H1 (cell line): ENCODE measurements at regions not wholly inside any gene's neighbourhood (a gene's known extent, or its start where the extent isn't known, plus 50 kb on each side); places are given as distances from the start of the nearest gene placed in this dataset.

Source experiments
- CTCF ChIA-PET: fragments of 300-600 bp; sonication (Branson Sonifier 250); formaldehyde crosslinking; loops from one replicate; lab custom pipeline; 2021; ENCODE audit not compliant: partially characterized antibody; lab: Charles Lee
- POLR2A ChIA-PET: fragments of 300-600 bp; sonication (Branson Sonifier 250); formaldehyde crosslinking; loops from one replicate; lab custom pipeline; 2021; ENCODE audit warnings: inconsistent platforms; ENCODE audit not compliant: partially characterized antibody; lab: Charles Lee
- DNase-seq, 2 experiments: peaks; one replicate each; pipeline versions ENCODE4 v3.0.0 to v3.0.0-alpha.2; 2010 to 2022; ENCODE audit warnings: low spot score in 2 of 2, low read depth in 1 of 2, mixed read lengths in 1 of 2
- FAIRE-seq: peaks from 2 replicates; lab custom pipeline; 2011; peaks lifted over from hg19 to GRCh38; lab: Jason Lieb, UNC
- H2AFZ ChIP-seq: 2 replicates; pipeline ENCODE4 v1.8.1; 2012; ENCODE audit warnings: low read length, inconsistent platforms
- H2AK5ac ChIP-seq: 2 replicates; pipeline ENCODE4 v1.6.1; 2013; ENCODE audit warnings: low read depth, low read length
- H2BK120ac ChIP-seq: replicated peaks from 2 replicates; pipeline ENCODE3; 2013; ENCODE audit warnings: low read depth, low read length, inconsistent platforms
- H2BK12ac ChIP-seq: 2 replicates; pipeline ENCODE4 v1.6.1; 2013; ENCODE audit warnings: low read depth, low read length
- H2BK15ac ChIP-seq: 2 replicates; pipeline ENCODE4 v1.6.1; 2013; ENCODE audit warnings: low read length
- H2BK20ac ChIP-seq: 2 replicates; pipeline ENCODE4 v1.6.1; 2013; ENCODE audit warnings: low read length
- H2BK5ac ChIP-seq: 2 replicates; pipeline ENCODE4 v1.6.1; 2013; ENCODE audit warnings: low read depth, low read length
- H3K14ac ChIP-seq: 2 replicates; pipeline ENCODE4 v1.6.1; 2013; ENCODE audit warnings: inconsistent platforms; ENCODE audit not compliant: insufficient read length
- H3K18ac ChIP-seq: 2 replicates; pipeline ENCODE4 v1.6.1; 2013; ENCODE audit warnings: low read length; ENCODE audit errors: extremely low read depth
- H3K23ac ChIP-seq: 2 replicates; pipeline ENCODE4 v1.6.1; 2013; ENCODE audit warnings: inconsistent platforms; ENCODE audit not compliant: insufficient read length
- H3K23me2 ChIP-seq: 2 replicates; pipeline ENCODE4 v1.6.1; 2013; ENCODE audit warnings: low read depth, low read length
- H3K27ac ChIP-seq: 2 replicates; pipeline ENCODE4 v1.6.1; 2011; ENCODE audit warnings: low read depth, low read length, inconsistent platforms
- H3K27me3 ChIP-seq, 4 experiments: replicated peaks in 1 of 4; 1 replicate in 1 of 4; 2 replicates in 3 of 4; pipeline versions ENCODE4 v1.6.1 to v1.8.1; 2011 to 2013; ENCODE audit warnings: low read length in 3 of 4, mild to moderate bottlenecking in 3 of 4, inconsistent platforms in 2 of 4, mixed read lengths in 2 of 4, moderate library complexity in 1 of 4; ENCODE audit not compliant: control insufficient read depth in 3 of 4, insufficient read depth in 3 of 4; ENCODE audit errors: extremely low read depth in 1 of 4
- H3K36me3 ChIP-seq, 4 experiments: 2 replicates each; pipeline versions ENCODE4 v1.6.1 to v1.8.1; 2011 to 2013; ENCODE audit warnings: mild to moderate bottlenecking in 4 of 4, low read length in 3 of 4, moderate library complexity in 2 of 4, control low read depth in 1 of 4, inconsistent platforms in 1 of 4; ENCODE audit not compliant: insufficient read depth in 4 of 4, control insufficient read depth in 2 of 4
- H3K4ac ChIP-seq: replicated peaks from 2 replicates; pipeline ENCODE3; 2013; ENCODE audit warnings: low read length, low read depth, mixed read lengths, inconsistent platforms; ENCODE audit not compliant: insufficient read length
- H3K4me1 ChIP-seq, 4 experiments: replicated peaks in 1 of 4; 1 replicate in 1 of 4; 2 replicates in 3 of 4; pipeline versions ENCODE4 v1.6.1 to v1.8.1; 2011 to 2013; ENCODE audit warnings: low read length in 3 of 4, inconsistent platforms in 2 of 4, mixed read lengths in 1 of 4; ENCODE audit not compliant: insufficient read depth in 4 of 4, control insufficient read depth in 3 of 4
- H3K4me2 ChIP-seq, 2 experiments: 2 replicates each; pipeline versions ENCODE4 v1.6.1 to v1.8.1; 2011 to 2013; ENCODE audit warnings: low read depth in 2 of 2, low read length in 2 of 2, control low read depth in 1 of 2, inconsistent platforms in 1 of 2, mild to moderate bottlenecking in 1 of 2; ENCODE audit not compliant: insufficient read depth in 1 of 2
- H3K4me3 ChIP-seq, 4 experiments: fragments of 200-600, 300-600 bp in 1 of 4; sonication (generic), shearing (Covaris generic), sonication (Bioruptor Twin) in 1 of 4; 2 replicates each; pipeline versions ENCODE4 v1.5.1 to v1.8.1; 2011 to 2016; ENCODE audit warnings: low read length in 4 of 4, low read depth in 3 of 4, control low read depth in 2 of 4, inconsistent platforms in 2 of 4, mild to moderate bottlenecking in 2 of 4, mixed read lengths in 1 of 4, moderate library complexity in 1 of 4; ENCODE audit not compliant: insufficient read depth in 2 of 4; ENCODE audit errors: extremely low read depth in 1 of 4
- H3K56ac ChIP-seq: replicated peaks from 2 replicates; pipeline ENCODE3; 2013; ENCODE audit warnings: low read depth, mild to moderate bottlenecking, mixed read lengths, low read length, inconsistent platforms; ENCODE audit not compliant: insufficient read length
- H3K79me1 ChIP-seq: 2 replicates; pipeline ENCODE4 v1.6.1; 2013; ENCODE audit warnings: low read depth, low read length, control low read depth
- H3K79me2 ChIP-seq, 2 experiments: 2 replicates each; pipeline versions ENCODE4 v1.6.1 to v1.8.1; 2012 to 2013; ENCODE audit warnings: low read length in 2 of 2, mild to moderate bottlenecking in 2 of 2, inconsistent platforms in 1 of 2; ENCODE audit not compliant: insufficient read depth in 2 of 2, control insufficient read depth in 1 of 2
- H3K9ac ChIP-seq, 4 experiments: replicated peaks in 1 of 4; 1 replicate in 1 of 4; 2 replicates in 3 of 4; pipeline versions ENCODE4 v1.6.1 to v1.8.1; 2011 to 2013; ENCODE audit warnings: low read depth in 3 of 4, low read length in 3 of 4, control low read depth in 2 of 4, mild to moderate bottlenecking in 2 of 4, moderate library complexity in 2 of 4, inconsistent platforms in 1 of 4; ENCODE audit errors: extremely low read depth in 1 of 4
- H3K9me3 ChIP-seq, 2 experiments: 2 replicates each; pipeline versions ENCODE4 v1.6.1 to v1.8.1; 2012 to 2013; ENCODE audit warnings: mild to moderate bottlenecking in 2 of 2, moderate library complexity in 2 of 2, control low read depth in 1 of 2, inconsistent platforms in 1 of 2, low read depth in 1 of 2, low read length in 1 of 2, mixed read lengths in 1 of 2; ENCODE audit not compliant: insufficient read depth in 2 of 2
- H4K20me1 ChIP-seq, 2 experiments: replicated peaks in 1 of 2; 2 replicates each; pipeline versions ENCODE3 to v1.8.1; 2011 to 2013; ENCODE audit warnings: inconsistent platforms in 2 of 2, low read length in 2 of 2, mild to moderate bottlenecking in 1 of 2; ENCODE audit not compliant: insufficient read depth in 2 of 2, control insufficient read depth in 1 of 2
- H4K5ac ChIP-seq: 2 replicates; pipeline ENCODE4 v1.6.1; 2013; ENCODE audit warnings: low read length, low read depth, mixed read lengths, inconsistent platforms; ENCODE audit not compliant: insufficient read length
- H4K8ac ChIP-seq: 2 replicates; pipeline ENCODE4 v1.8.0; 2013; ENCODE audit warnings: mild to moderate bottlenecking, moderate library complexity, low read length, inconsistent platforms; ENCODE audit not compliant: insufficient read depth; ENCODE audit errors: extremely low read depth
- H4K91ac ChIP-seq: replicated peaks from 2 replicates; pipeline ENCODE3; 2013; ENCODE audit warnings: low read length, mixed read lengths, inconsistent platforms; ENCODE audit not compliant: insufficient read length
- BACH1 ChIP-seq: IDR thresholded peaks from 2 replicates; pipeline ENCODE4 v1.6.1; 2012; ENCODE audit warnings: low read length, improper control_type of control experiment
- BCL11A ChIP-seq, 2 experiments: IDR thresholded peaks; one replicate each; pipeline ENCODE4 v1.6.1; 2011; ENCODE audit warnings: low read depth in 2 of 2, low read length in 2 of 2, mild to moderate bottlenecking in 2 of 2
- CBX5 ChIP-seq: fragments of 300-800, 300-1000 bp; sonication (generic); IDR thresholded peaks from 2 replicates; pipeline ENCODE4 v1.7.1; 2016; ENCODE audit warnings: antibody characterized with exemption, low read length, low read depth
- CBX8 ChIP-seq: fragments of 300-800, 300-1000 bp; sonication (generic); IDR thresholded peaks from 2 replicates; pipeline ENCODE4 v1.7.1; 2016; ENCODE audit warnings: low read depth, low read length, borderline replicate concordance
- CHD2 ChIP-seq: IDR thresholded peaks from 2 replicates; pipeline ENCODE4 v1.6.1; 2012; ENCODE audit warnings: low read length, improper control_type of control experiment
- GTF2F1 ChIP-seq: IDR thresholded peaks from 2 replicates; pipeline ENCODE4 v1.6.1; 2012; ENCODE audit warnings: low read depth, low read length, improper control_type of control experiment, borderline replicate concordance
- KDM5A ChIP-seq: fragments of 200-600 bp; IDR thresholded peaks from 2 replicates; pipeline ENCODE4 v1.7.1; 2012; ENCODE audit warnings: mild to moderate bottlenecking, low read length, inconsistent platforms, mixed read lengths
- MAX ChIP-seq: IDR thresholded peaks from 2 replicates; pipeline ENCODE4 v1.6.1; 2012; ENCODE audit warnings: inconsistent platforms
- PHF8 ChIP-seq: fragments of 200-600 bp; sonication (generic); conservative IDR thresholded peaks from 2 replicates; pipeline ENCODE4 v1.7.1; 2012; ENCODE audit warnings: low read depth, mild to moderate bottlenecking, inconsistent platforms, low read length, moderate library complexity
- POLR2A ChIP-seq, 2 experiments: IDR thresholded peaks; 1 replicate in 1 of 2; 2 replicates in 1 of 2; pipeline ENCODE4 v1.6.1; 2011; ENCODE audit warnings: low read depth in 2 of 2, low read length in 2 of 2, mild to moderate bottlenecking in 2 of 2; ENCODE audit errors: control extremely low read depth in 1 of 2
- RXRA ChIP-seq: IDR thresholded peaks from 2 replicates; pipeline ENCODE4 v1.6.1; 2011; ENCODE audit warnings: low read depth, mild to moderate bottlenecking, low read length, moderate library complexity; ENCODE audit not compliant: insufficient read depth
- SAP30 ChIP-seq: fragments of 300-600 bp; sonication (generic); IDR thresholded peaks from 2 replicates; pipeline ENCODE4 v1.7.1; 2012; ENCODE audit warnings: low read length, moderate library complexity, mild to moderate bottlenecking, inconsistent platforms; ENCODE audit not compliant: insufficient read depth, insufficient replicate concordance
- SIN3A ChIP-seq, 2 experiments: IDR thresholded peaks in 1 of 2; conservative IDR thresholded peaks in 1 of 2; 2 replicates each; pipeline ENCODE4 v1.6.1; 2011 to 2012; ENCODE audit warnings: low read length in 2 of 2, improper control_type of control experiment in 1 of 2, low read depth in 1 of 2, mild to moderate bottlenecking in 1 of 2
- SP4 ChIP-seq: IDR thresholded peaks from 2 replicates; pipeline ENCODE4 v1.6.1; 2012; ENCODE audit warnings: low read length, inconsistent platforms
- WGBS, 2 experiments: shearing (Covaris generic) in 1 of 2; methylation state at CpG; one replicate each; pipeline versions ENCODE4 v1.1.6 to v1.1.7; 2013 to 2015; ENCODE audit warnings: low lambda C conversion rate in 2 of 2, mixed read lengths in 2 of 2, inconsistent platforms in 1 of 2, low coverage in 1 of 2, missing lambda C conversion rate in 1 of 2; ENCODE audit not compliant: insufficient replicate concordance in 2 of 2, insufficient coverage in 1 of 2, insufficient read length in 1 of 2; ENCODE audit errors: extremely low coverage in 1 of 2, missing lambda C conversion rate in 1 of 2; 5-methylcytosine and 5-hydroxymethylcytosine counted together

GRCh38 chr12:24639641-24640040, 309.3 kb downstream of the BCAT1 start:
- H3K4me2 ChIP-seq, result no peak overlapping the region
- H3K23ac ChIP-seq, result no peak overlapping the region
- H3K36me3 ChIP-seq, result no peaks in the 10 kb centered on the region
- ChIA-PET CTCF (interaction anchor here (1.1 kb wide), 1 partner anchor 13 kb away, joined by 3 read pairs; no protein-coding TSS in a partner anchor), POLR2A (no interaction called here)
- no peaks in the 10 kb centered on the region for H3K9me3 ChIP-seq
- no peak overlapping the region for H3K14ac ChIP-seq
- no peak overlapping the region for H4K5ac ChIP-seq
- no peaks in the 10 kb centered on the region for H3K4me1 ChIP-seq
- DNase-seq (no peak), FAIRE-seq (no peak)
- no peaks in the 10 kb centered on the region for H3K23me2 ChIP-seq
- no peak overlapping the region for H3K4ac ChIP-seq
- WGBS, 2 experiments, result 4% methylated on average over 1 of the region's 1 CpG; no CpG with 5 or more reads in 1 of the 2 experiments
- no peaks in the 10 kb centered on the region for H3K79me2 ChIP-seq
- no peak overlapping the region for H2AK5ac ChIP-seq
- H3K18ac ChIP-seq, result no peak overlapping the region
- no peaks in the 10 kb centered on the region for H3K27me3 ChIP-seq
- no peaks in the 10 kb centered on the region for H4K20me1 ChIP-seq
- H3K27ac ChIP-seq, result no peak overlapping the region
- H2BK15ac ChIP-seq, result no peak overlapping the region
- H2BK20ac ChIP-seq, result no peak overlapping the region
- no peak overlapping the region for H4K8ac ChIP-seq
- H2AFZ ChIP-seq, result no peak overlapping the region
- no peak overlapping the region for H4K91ac ChIP-seq
- H3K79me1 ChIP-seq, result no peaks in the 10 kb centered on the region
- TF ChIP-seq POLR2A (IDR thresholded peaks at IDR 0.05; ENCODE audit: control extremely low read depth in 1 of 2, low read depth in 2 of 2, low read length in 2 of 2) (no peak), BCL11A (IDR thresholded peaks at IDR 0.05; ENCODE audit: low read depth in 2 of 2, low read length in 2 of 2) (no peak), PHF8 (no peak), CBX5 (no peak), KDM5A (no peak), CBX8 (no peak), SIN3A (conservative IDR thresholded peaks at IDR 0.05 in 1 of 2, IDR thresholded peaks at IDR 0.05 in 1 of 2; ENCODE audit: low read depth in 1 of 2, low read length in 2 of 2) (no peak), CHD2 (no peak), RXRA (no peak), SAP30 (no peak), GTF2F1 (no peak), SP4 (no peak), BACH1 (no peak), MAX (no peak)
- H2BK12ac ChIP-seq, result no peak overlapping the region
- no peak overlapping the region for H3K9ac ChIP-seq
- H3K56ac ChIP-seq, result no peak overlapping the region
- H3K4me3 ChIP-seq, result no peak overlapping the region
- no peak overlapping the region for H2BK120ac ChIP-seq
- no peak overlapping the region for H2BK5ac ChIP-seq
